ENCODE measurements at regions not wholly inside any gene's neighbourhood (a gene's known extent, or its start where the extent isn't known, plus 50 kb on each side); places are given as distances from the start of the nearest gene placed in this dataset.

DNA sequence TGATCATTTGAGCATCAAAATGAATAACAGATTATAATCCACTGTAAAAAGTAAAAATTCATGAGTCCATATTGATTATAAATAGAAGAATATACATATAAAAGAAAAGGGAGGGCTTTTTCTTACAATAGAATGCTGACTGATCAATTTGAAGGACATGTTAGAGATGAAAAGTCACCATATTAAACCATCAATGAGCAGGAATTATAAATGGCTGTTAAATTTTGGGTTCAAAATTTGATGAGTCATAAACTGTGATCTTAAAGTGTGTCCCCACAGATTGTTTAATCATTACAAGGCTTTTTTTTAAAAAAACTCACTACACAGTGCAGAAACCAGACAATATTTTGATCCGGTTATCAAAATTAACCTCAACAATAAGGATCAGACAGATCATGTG, 434.5 kb downstream of the BCL11A start:
- Mint-ChIP-seq H3K36me3 (ENCODE audit: insufficient read depth, unreplicated experiment) (no peaks in the 10 kb centered on the region), H3K27me3 (ENCODE audit: unreplicated experiment) (no peaks in the 10 kb centered on the region), H3K4me1 (ENCODE audit: low read depth, unreplicated experiment) (no peaks in the 10 kb centered on the region), H3K9me3 (ENCODE audit: low read depth, unreplicated experiment) (peaks cover 7% of the 10 kb centered on the region), H3K4me3 (ENCODE audit: low read depth, unreplicated experiment) (no peak overlapping the region), H3K27ac (ENCODE audit: unreplicated experiment) (no peak overlapping the region)
- DNase-seq, result no peak
- intact Hi-C loops (cut with micrococcal nuclease; ENCODE audit: unreplicated experiment), result no loop called here
- CTCF ChIA-PET, result interaction anchor here (0.6 kb wide), 1 partner anchor 761 kb away, joined by 3 read pairs; no protein-coding TSS in a partner anchor
- no TSS peak for BruUV-seq (replicated peaks)
- TF ChIP-seq, protein P1, sequence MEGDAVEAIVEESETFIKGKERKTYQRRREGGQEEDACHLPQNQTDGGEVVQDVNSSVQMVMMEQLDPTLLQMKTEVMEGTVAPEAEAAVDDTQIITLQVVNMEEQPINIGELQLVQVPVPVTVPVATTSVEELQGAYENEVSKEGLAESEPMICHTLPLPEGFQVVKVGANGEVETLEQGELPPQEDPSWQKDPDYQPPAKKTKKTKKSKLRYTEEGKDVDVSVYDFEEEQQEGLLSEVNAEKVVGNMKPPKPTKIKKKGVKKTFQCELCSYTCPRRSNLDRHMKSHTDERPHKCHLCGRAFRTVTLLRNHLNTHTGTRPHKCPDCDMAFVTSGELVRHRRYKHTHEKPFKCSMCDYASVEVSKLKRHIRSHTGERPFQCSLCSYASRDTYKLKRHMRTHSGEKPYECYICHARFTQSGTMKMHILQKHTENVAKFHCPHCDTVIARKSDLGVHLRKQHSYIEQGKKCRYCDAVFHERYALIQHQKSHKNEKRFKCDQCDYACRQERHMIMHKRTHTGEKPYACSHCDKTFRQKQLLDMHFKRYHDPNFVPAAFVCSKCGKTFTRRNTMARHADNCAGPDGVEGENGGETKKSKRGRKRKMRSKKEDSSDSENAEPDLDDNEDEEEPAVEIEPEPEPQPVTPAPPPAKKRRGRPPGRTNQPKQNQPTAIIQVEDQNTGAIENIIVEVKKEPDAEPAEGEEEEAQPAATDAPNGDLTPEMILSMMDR (IDR thresholded peaks at IDR 0.05; ENCODE audit: unreplicated experiment), result no peak

DNA sequence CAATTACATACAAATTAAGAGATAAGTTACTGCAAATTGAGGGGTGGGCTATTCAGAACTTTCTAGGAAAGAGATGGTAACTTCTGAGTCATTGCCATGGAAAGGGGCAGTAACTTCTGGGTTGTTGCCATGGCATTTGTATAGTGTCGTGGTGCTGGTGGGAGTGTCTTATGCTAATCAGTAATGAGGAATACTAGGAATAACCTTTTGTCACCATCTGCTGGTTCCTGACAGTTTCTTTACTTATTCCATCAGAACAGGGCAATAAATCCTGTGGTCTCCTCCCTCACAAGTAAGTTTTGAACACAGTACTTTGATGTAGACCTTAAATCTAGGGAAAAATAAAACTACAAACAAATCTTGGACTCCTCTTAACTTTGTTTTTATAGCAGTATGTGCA, 435.4 kb downstream of the BCL11A start:
- intact Hi-C loops (cut with micrococcal nuclease; ENCODE audit: unreplicated experiment), result no loop called here
- no peak overlapping the region for H3K4me3 Mint-ChIP-seq (ENCODE audit: low read depth, unreplicated experiment)
- no peaks in the 10 kb centered on the region for H3K4me1 Mint-ChIP-seq (ENCODE audit: low read depth, unreplicated experiment)
- no peak for DNase-seq
- CTCF ChIA-PET, result no interaction called here
- H3K36me3 Mint-ChIP-seq (ENCODE audit: insufficient read depth, unreplicated experiment), result no peaks in the 10 kb centered on the region
- BruUV-seq (replicated peaks), result no TSS peak
- H3K27ac Mint-ChIP-seq (ENCODE audit: unreplicated experiment), result no peak overlapping the region
- peaks cover 10% of the 10 kb centered on the region for H3K9me3 Mint-ChIP-seq (ENCODE audit: low read depth, unreplicated experiment)
- no peaks in the 10 kb centered on the region for H3K27me3 Mint-ChIP-seq (ENCODE audit: unreplicated experiment)
- TF ChIP-seq, protein P1 (IDR thresholded peaks at IDR 0.05; ENCODE audit: unreplicated experiment), result no peak

DNA sequence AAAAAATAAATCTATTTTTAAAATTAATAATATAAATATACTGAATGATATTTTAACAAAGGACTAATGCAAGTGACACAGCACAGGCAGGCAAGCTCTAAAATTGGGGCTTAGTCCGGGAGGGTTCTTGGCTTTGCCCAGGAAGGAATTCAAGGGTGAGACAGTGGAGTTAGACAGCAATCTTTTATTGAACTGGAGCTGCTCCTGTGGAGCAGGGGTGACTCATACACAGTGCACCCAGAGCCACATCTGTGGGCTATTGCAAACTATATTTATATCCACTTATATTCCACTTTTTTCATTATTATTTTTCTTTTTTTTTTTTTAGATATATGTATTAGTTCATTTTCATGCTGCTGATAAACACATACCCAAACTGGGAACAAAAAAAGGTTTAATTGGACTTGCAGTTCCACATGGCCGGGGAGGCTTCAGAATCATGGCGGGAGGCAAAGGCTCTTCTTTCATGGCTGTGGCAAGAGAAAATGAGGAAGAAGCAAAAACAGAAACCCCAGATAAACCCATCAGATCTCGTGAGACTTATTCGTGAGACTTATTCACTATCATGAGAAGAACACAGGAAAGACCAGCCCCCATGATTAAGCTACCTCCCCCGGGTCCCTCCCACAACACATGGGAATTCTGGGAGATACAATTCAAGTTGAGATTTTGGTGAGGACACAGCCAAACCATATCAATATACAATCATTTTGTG, 437.1 kb downstream of the BCL11A start:
- TF ChIP-seq, protein P1 (IDR thresholded peaks at IDR 0.05; ENCODE audit: unreplicated experiment), result no peak
- Mint-ChIP-seq H3K27ac (ENCODE audit: unreplicated experiment) (no peak overlapping the region), H3K9me3 (ENCODE audit: low read depth, unreplicated experiment) (peaks cover 10% of the 10 kb centered on the region), H3K27me3 (ENCODE audit: unreplicated experiment) (no peaks in the 10 kb centered on the region), H3K36me3 (ENCODE audit: insufficient read depth, unreplicated experiment) (no peaks in the 10 kb centered on the region), H3K4me3 (ENCODE audit: low read depth, unreplicated experiment) (no peak overlapping the region), H3K4me1 (ENCODE audit: low read depth, unreplicated experiment) (no peaks in the 10 kb centered on the region)
- DNase-seq, result no peak
- intact Hi-C loops (cut with micrococcal nuclease; ENCODE audit: unreplicated experiment), result no loop called here
- CTCF ChIA-PET, result interaction anchor here (0.6 kb wide), 1 partner anchor 795 kb away, joined by 3 read pairs; no protein-coding TSS in a partner anchor
- BruUV-seq (replicated peaks), result no TSS peak

DNA sequence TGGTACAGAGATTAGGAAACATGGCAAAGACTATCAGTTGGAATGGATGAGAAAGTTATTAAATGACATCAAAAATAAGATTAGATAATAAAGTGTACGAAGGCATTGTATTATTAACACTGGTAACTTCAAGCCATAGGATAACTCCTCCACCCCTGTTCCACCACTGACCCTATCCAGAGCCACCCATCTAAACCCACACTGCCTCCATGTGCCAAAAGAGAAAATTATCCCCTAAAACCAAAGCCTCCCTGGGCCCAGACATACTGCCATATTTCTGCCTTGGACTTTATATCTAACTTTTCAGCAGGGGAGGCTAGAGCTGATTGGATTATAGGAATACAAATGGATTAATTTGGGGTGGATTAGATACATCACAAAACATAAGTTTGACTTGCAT, 443.7 kb downstream of the BCL11A start:
- DNase-seq, result no peak

More for the DNA sequence above, 443.7 kb downstream of the BCL11A start:
- BruUV-seq (replicated peaks), result no TSS peak
- Mint-ChIP-seq H3K27ac (ENCODE audit: unreplicated experiment) (no peak overlapping the region), H3K4me1 (ENCODE audit: low read depth, unreplicated experiment) (no peaks in the 10 kb centered on the region), H3K4me3 (ENCODE audit: low read depth, unreplicated experiment) (no peak overlapping the region), H3K9me3 (ENCODE audit: low read depth, unreplicated experiment) (peaks cover 6% of the 10 kb centered on the region), H3K27me3 (ENCODE audit: unreplicated experiment) (no peaks in the 10 kb centered on the region), H3K36me3 (ENCODE audit: insufficient read depth, unreplicated experiment) (no peaks in the 10 kb centered on the region)
- CTCF ChIA-PET, result no interaction called here
- TF ChIP-seq, protein P1 (IDR thresholded peaks at IDR 0.05; ENCODE audit: unreplicated experiment), result no peak
- intact Hi-C loops (cut with micrococcal nuclease; ENCODE audit: unreplicated experiment), result no loop called here

Data from Calu3 (cell line).